Cardiac fibroblast (primary cell): ENCODE measurements at regions not wholly inside any gene's neighbourhood (a gene's known extent, or its start where the extent isn't known, plus 50 kb on each side); places are given as distances from the start of the nearest gene placed in this dataset.
"Not testable (repeated sequence)": the region's sequence is repeated elsewhere in the genome, so short reads cannot be mapped to it uniquely, and the experiment has no call there.

Experiments used
- DNase-seq, 2 donors: peaks; one replicate each; pipeline versions ENCODE4 v3.0.0 to v3.0.0-alpha.2; 2010; ENCODE audit warnings: low read depth in 2 of 2
- H3K4me3 ChIP-seq, 2 donors: replicated peaks in 1 of 2; 1 replicate in 1 of 2; 2 replicates in 1 of 2; pipeline ENCODE4 v1.5.1; 2011; ENCODE audit warnings: low read depth in 2 of 2, low read length in 2 of 2, mild to moderate bottlenecking in 2 of 2, moderate library complexity in 1 of 2
- CTCF ChIP-seq: IDR thresholded peaks from one replicate; pipeline ENCODE4 v1.5.1; 2011; ENCODE audit warnings: low read depth, mild to moderate bottlenecking, low read length, inconsistent platforms

DNA sequence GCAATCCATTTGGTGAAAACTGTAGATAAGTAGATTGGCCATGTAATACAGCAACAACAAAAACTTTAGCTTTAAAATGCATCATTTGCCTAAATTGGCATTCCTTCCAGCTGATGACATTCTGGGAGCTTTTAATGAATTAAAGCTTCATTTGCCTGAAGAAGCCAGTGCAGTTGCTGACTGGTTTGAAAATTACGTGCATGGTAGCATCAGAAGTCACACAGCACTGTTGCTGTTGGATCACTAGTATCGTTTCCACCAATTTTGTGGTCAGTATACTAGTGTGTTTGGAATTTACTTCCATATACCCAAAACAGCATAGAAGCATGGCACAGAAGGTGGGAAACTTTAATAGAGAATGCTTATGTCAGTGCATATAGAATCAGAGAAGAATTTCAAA, 194.9 kb downstream of the ETV1 start:
- TF ChIP-seq CTCF = no peak
- no peak overlapping the region for H3K4me3 ChIP-seq
- no peak for DNase-seq

DNA sequence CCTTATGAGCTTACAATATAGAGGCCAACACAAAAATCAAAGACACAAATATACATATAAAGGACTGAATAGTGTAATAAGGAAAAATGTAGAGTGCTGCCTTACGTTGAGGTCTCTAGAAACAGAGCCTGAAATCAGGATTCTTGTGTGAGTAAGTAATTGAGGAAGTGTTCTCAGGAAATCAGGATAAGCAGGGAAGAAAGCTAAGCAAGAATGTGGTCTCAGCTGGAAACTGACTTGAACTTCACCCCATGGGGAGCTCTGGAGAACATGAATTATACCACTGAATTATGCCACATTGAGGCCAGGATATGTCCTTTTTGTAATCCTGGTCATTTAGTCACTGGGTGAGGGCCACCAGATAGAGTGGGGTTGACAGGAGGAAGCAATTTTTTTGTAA, 191.9 kb downstream of the ETV1 start:
- peak in 1 of 2 donors; percentile 14 for DNase-seq
- no peak overlapping the region for H3K4me3 ChIP-seq
- no peak for TF ChIP-seq CTCF

- no peak overlapping the region for H3K4me3 ChIP-seq
- TF ChIP-seq CTCF = no peak
- DNase-seq = peak; percentile 78 to 98
These were observed 188.6 kb downstream of the ETV1 start for GRCh38 chr7:13800694-13801448.

DNA sequence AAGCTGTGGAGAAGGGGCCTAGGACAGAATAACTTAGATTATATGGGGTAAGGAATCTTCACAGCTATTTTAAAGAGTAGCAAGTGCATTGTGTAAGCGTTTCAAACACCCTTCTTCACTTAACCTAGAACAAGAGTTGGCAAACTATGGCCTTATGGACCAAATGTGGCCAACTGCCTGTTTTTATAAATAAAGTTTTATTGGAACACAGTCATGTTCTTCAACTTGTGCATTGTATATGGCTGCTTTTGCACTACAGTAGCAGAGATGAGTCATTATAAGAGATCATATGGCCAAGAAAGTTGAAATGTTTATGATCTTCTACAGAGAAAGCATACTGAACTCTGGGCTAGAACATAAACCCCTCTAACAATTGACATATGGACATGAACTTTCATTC, 187.8 kb downstream of the ETV1 start:
- TF ChIP-seq CTCF = no peak
- no peak overlapping the region for H3K4me3 ChIP-seq
- peak in 1 of 2 donors; percentile 20 for DNase-seq

DNA sequence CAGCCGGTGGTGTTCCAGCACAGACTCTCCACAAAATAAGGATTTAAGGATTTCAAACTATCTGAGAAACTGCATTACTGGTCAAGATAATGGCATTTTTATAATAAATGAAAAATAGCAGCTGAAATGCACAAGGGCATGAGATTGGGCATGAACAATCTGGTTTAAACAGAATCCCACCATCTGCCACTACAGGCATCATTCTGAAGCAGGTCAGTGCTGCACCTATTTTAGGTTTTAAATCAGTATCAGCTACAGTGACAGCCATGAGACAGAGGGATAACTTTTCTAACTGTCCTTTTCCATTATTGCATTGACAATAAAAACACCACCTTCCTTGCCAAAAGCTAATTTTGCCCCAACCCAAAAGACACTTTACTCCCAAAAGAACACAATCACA, 186.8 kb downstream of the ETV1 start:
- H3K4me3 ChIP-seq = no peak overlapping the region
- DNase-seq = no peak
- TF ChIP-seq CTCF = no peak

- DNase-seq = no peak
- no peak overlapping the region for H3K4me3 ChIP-seq
- TF ChIP-seq CTCF = no peak
These were observed 186.3 kb downstream of the ETV1 start for GRCh38 chr7:13803134-13803533.

DNA sequence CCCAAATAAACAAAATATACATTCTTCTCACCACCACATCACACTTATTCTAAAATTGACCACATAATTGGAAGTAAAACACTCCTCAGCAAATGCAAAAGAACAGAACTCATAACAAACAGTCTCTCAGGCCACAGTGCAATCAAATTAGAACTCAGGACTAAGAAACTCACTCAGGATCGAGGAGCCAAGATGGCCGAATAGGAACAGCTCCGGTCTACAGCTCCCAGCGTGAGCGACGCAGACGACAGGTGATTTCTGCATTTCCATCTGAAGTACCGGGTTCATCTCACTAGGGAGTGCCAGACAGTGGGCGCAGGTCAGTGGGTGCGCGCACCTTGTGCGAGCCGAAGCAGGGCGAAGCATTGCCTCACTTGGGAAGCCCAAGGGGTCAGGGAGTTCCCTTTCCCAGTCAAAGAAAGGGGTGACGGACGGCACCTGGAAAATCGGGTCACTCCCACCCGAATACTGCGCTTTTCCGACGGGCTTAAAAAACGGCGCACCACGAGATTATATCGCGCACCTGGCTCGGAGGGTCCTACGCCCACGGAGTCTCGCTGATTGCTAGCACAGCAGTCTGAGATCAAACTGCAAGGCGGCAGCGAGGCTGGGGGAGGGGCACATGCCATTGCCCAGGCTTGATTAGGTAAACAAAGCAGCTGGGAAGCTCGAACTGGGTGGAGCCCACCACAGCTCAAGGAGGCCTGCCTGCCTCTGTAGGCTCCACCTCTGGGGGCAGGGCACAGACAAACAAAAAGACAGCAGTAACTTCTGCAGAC, 183.2 kb downstream of the ETV1 start:
- DNase-seq, H3K4me3 ChIP-seq: not testable (repeated sequence)

DNA sequence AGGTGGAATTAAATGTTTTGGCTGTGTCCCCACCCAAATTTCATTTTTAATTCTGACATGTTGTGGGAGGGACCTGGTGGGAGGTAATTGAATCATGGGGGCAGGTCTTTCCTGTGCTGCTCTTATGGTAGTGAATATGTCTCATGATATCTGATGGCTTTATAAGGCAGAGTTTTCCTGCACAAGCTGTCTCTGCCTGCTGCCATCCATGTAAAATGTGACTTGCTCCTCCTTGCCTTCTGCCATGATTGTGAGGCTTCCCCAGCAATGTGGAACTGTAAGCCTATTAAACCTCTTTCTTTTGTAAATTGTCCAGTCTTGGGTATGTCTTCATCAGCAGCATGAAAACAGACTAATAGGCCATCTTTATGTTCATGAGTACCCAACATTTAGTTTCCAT, 172.2 kb downstream of the ETV1 start:
- H3K4me3 ChIP-seq, DNase-seq: not testable (repeated sequence)
